ENCODE measurements at regions not wholly inside any gene's neighbourhood (a gene's known extent, or its start where the extent isn't known, plus 50 kb on each side); places are given as distances from the start of the nearest gene placed in this dataset.

DNA sequence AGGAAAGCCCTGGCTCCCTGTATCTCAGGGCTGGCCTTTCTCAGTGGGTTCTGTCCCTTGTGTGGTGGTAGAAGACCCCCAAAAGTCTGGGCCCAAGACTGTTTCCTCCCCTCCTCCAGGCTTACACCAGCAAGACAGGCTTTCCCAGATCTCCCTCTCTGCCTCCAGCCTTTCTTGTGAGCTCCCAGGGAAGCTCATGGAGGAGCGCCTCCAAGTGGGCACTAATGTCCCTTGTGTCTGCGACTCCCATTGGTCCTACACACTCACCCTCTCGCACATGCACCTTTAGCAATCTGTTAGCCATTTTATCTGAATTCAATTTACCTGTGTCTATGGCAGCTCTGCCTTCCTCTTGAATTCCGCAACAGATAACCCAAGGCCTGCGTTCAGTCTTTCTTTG is 251.1 kb upstream of the CAND1 start:
- Histone ChIP-seq H4K91ac (ENCODE audit: insufficient read length, low read depth, low read length) (no peak overlapping the region), H4K5ac (ENCODE audit: insufficient read length, low read depth, low read length) (no peak overlapping the region), H3K27me3 (ENCODE audit: insufficient read depth, low read length) (no peaks in the 10 kb centered on the region), H3K79me2 (ENCODE audit: insufficient read depth, low read length) (peaks cover 2% of the 10 kb centered on the region; the same call in 1 of the 2 replicates), H2BK20ac (ENCODE audit: low read depth, low read length, poor library complexity, severe bottlenecking) (no peak overlapping the region), H3K79me1 (ENCODE audit: insufficient read depth, low read depth, low read length, poor library complexity, severe bottlenecking) (no peaks in the 10 kb centered on the region), H2AFZ (ENCODE audit: low read length) (no peak overlapping the region), H3K9ac (ENCODE audit: extremely low read depth, insufficient read length, low read length) (no peak overlapping the region), H3K56ac (ENCODE audit: insufficient read length, low read depth, low read length) (no peak overlapping the region), H2AK5ac (ENCODE audit: insufficient read length, low read length) (no peak overlapping the region), H3T11ph (ENCODE audit: low read length) (no peak overlapping the region), H2BK15ac (ENCODE audit: low read depth, low read length) (no peak overlapping the region), H3K23ac (ENCODE audit: insufficient read length, low read depth, low read length) (no peak overlapping the region), H2BK120ac (ENCODE audit: low read depth, low read length, poor library complexity, severe bottlenecking) (no peak overlapping the region), H3K18ac (ENCODE audit: insufficient read length, low read depth, low read length) (no peak overlapping the region), H3K9me3 (ENCODE audit: control insufficient read depth, low read depth, low read length) (no peaks in the 10 kb centered on the region), H4K20me1 (ENCODE audit: control insufficient read depth, insufficient read depth, insufficient read length) (no peaks in the 10 kb centered on the region), H3K14ac (ENCODE audit: insufficient read depth, low read length) (no peak overlapping the region), H2BK12ac (ENCODE audit: insufficient read length, low read depth, low read length) (no peak overlapping the region), H3K4ac (ENCODE audit: low read depth, low read length) (no peak overlapping the region), H3K27ac (ENCODE audit: insufficient read length, low read depth, low read length) (no peak overlapping the region), H4K8ac (replicated peaks; ENCODE audit: insufficient read length, low read depth, low read length) (no peak overlapping the region), H3K4me2 (ENCODE audit: insufficient read depth, insufficient read length, low read length) (no peak overlapping the region), H2BK5ac (ENCODE audit: insufficient read length, low read length) (no peak overlapping the region), H3K23me2 (ENCODE audit: insufficient read length, low read depth, low read length, poor library complexity, severe bottlenecking) (no peaks in the 10 kb centered on the region), H3K4me1 (ENCODE audit: insufficient read depth, low read length) (peaks cover 9% of the 10 kb centered on the region)
- peak; percentile 80 for DNase-seq
- no peaks in the 10 kb centered on the region for H3K9me3 Mint-ChIP-seq
- no peaks in the 10 kb centered on the region for H3K27me3 Mint-ChIP-seq (ENCODE audit: low read depth)
- no peak overlapping the region for H3K4me3 Mint-ChIP-seq
- TF ChIP-seq, protein P1, sequence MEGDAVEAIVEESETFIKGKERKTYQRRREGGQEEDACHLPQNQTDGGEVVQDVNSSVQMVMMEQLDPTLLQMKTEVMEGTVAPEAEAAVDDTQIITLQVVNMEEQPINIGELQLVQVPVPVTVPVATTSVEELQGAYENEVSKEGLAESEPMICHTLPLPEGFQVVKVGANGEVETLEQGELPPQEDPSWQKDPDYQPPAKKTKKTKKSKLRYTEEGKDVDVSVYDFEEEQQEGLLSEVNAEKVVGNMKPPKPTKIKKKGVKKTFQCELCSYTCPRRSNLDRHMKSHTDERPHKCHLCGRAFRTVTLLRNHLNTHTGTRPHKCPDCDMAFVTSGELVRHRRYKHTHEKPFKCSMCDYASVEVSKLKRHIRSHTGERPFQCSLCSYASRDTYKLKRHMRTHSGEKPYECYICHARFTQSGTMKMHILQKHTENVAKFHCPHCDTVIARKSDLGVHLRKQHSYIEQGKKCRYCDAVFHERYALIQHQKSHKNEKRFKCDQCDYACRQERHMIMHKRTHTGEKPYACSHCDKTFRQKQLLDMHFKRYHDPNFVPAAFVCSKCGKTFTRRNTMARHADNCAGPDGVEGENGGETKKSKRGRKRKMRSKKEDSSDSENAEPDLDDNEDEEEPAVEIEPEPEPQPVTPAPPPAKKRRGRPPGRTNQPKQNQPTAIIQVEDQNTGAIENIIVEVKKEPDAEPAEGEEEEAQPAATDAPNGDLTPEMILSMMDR (conservative IDR thresholded peaks at IDR 0.05) = peak; percentile 67
- H3K27ac Mint-ChIP-seq = 0 out of 7 replicates have a peak overlapping the region, but pooled peaks of 1 of the 3 experiments have one; percentile 25
- H3K4me1 Mint-ChIP-seq = peaks cover 35 to 45% of the 10 kb centered on the region in 2 experiments
- no CpG with 5 or more reads among the region's 5 CpGs for WGBS (ENCODE audit: extremely low coverage, insufficient read length, low lambda C conversion rate)
- H3K36me3 Mint-ChIP-seq (ENCODE audit: insufficient read depth in 1 of 3, low read depth in 3 of 3) = no peaks in the 10 kb centered on the region
